Activated CD8-positive, alpha-beta memory T cell treated with anti-CD3 and anti-CD28 coated beads for 48 hours (primary cell): ENCODE measurements at regions not wholly inside any gene's neighbourhood (a gene's known extent, or its start where the extent isn't known, plus 50 kb on each side); places are given as distances from the start of the nearest gene placed in this dataset.
"Not testable (repeated sequence)": the region's sequence is repeated elsewhere in the genome, so short reads cannot be mapped to it uniquely, and the experiment has no call there.

ENCODE experiments used
- DNase-seq, 3 experiments: peaks; one replicate each; pipeline ENCODE4 v3.0.0-alpha.2; 2020; ENCODE audit warnings: low read depth in 2 of 3, low spot score in 2 of 3

GRCh38 chr2:59167514-59167913 lies 926.4 kb upstream of the FANCL start:
- no peak for DNase-seq

DNA sequence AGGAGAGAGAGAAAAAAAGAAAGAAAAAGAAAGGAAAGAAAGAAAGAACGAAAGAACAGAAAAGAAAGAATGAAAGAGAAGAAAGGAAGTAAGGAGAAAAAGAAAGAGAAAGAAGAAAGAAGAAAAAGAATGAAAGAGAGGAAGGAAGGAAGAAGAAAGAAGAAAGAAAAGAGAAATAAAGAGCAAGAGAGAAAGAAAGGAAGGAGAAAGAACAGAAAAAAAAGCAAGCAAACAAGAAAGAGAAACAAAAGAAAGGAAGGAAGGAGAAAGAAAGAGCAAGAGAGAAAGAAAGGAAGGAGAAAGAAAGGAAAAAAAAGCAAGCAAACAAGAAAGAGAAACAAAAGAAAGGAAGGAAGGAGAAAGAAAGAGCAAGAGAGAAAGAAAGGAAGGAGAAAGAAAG lies 916.8 kb upstream of the FANCL start:
- DNase-seq, result not testable (repeated sequence)

DNA sequence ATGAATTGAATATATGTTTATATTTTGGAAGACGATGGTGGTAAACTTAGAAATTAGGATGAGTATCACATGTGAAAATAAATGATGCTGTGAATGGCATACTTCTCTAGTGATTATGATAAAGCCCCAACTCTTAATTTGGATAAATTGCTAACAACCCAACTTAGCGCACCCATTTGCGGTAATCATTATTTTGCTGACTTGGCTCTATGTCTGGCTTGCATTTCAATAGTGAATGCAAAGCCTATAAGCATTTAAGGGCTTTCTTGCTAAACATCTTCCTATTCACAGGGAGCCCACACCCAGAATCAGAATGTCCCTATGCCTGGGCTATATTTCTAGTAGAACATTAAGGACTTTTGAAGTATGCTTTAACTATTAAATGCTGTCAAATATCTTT lies 910.7 kb upstream of the FANCL start:
- DNase-seq, result no peak

GRCh38 chr2:59150217-59150849 lies 909.2 kb upstream of the FANCL start:
- DNase-seq, result no peak

DNA sequence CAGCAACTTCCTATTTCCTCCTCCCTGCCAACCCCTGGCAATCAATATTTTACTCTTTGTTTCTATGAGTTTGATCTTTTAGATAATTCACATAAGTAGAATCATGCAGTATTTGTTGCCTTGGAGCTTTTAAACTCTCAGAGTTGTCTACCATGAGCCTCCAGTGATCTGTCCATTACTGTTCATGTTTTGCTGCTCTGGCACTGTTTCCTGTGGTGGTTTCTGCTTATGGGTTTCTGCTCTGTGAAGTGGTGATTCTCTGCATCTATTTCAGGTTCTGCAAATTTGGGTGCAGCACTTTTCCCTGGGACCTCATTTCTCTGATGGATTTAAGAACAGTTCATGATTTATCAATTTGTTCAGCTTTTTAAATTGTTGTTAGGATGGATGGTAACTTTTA lies 908.1 kb upstream of the FANCL start:
- DNase-seq, result no peak

- no peak for DNase-seq
Measured at GRCh38 chr2:59112258-59112657, 871.1 kb upstream of the FANCL start.

DNA sequence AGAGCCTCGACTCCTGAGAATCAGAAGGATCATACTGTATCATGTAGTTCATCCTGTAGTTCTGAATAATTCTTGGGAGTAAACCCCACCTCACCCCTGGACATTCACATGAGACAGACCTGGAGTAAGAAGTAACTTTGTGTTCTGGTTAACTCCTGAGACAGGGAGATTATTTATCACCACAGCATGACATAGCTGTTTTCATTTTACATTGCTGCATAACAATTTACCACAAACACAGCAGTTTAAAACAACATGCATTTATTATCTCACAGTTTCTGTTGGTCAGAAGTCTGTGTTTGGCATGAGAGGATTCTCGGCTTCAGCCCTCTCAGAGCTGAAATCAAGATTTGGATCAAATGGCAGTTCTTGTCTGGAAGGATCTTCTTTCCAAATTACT lies 855.8 kb upstream of the FANCL start:
- DNase-seq, result no peak

GRCh38 chr2:59093571-59093970 lies 852.4 kb upstream of the FANCL start:
- DNase-seq, result no peak

DNA sequence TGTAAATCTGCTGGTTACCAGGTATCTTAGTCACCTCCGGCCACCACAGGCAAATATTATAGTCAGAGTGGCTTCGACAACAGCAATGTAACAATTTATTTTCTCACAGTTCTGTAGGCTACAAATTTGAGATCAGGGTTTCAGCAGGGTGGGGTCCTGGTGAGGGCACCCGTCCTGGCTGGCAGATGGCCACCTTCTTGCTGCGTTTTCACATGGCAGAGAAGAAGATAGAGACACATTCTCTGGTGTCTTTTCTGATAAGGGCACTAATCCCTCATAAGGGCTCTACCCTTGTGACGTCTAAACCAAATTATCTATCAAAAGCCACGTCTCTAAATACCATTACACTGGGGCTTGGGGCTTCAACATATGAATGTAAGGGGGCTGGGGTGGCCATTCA lies 843.2 kb upstream of the FANCL start:
- no peak for DNase-seq

DNA sequence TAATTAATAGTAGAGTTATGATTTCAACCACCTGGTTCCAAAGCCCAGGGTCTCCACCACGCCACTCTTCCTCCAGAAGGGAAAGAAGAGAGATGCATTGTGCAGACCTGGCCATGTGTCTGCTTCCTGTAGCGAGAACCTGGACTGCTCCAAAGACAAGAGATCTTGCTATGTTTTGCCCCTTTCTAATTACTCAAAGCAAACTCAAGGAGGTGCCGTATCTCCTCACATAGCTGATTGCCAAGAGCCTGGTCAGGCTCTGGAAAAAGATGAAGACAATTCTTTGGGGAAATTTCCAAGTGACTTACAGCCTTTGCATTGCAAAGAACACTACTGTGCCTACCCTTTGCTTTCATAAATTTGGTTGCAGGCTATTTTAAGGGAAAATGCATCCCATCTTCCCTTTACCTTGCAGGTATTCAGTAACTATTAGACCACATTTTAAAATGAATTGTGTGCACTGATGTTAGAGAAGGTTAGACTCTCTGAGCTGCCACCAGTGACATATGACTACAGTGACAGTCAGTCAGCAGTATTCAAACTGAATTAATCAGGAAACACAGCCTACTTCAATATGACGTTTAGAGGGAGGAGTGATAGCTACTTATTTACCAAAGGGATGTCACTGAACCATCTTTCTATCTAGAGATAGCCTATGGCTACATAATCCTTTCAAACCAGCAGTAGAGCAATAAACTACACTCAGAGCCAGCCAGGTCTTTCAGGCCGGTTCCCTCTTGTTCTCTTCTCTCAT lies 842.1 kb upstream of the FANCL start:
- DNase-seq, result no peak

DNA sequence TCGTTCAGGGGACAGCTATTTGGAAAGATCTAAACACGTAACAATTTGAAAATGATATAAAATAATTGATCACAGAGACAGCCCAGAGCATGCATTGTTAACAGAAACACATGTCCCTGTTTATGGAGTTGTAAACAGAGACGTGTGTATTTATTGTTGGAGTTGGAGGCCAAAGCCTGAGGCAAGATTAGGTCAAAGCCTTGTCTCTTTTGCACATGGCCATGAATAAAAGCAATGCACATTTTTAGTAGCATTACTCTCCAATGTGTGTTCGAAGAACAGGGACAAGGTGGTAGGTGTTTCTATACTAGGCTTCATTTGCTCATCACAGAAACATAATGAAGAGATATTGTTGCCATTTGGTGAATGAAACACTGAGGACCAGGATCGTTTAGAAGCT lies 841.5 kb upstream of the FANCL start:
- no peak for DNase-seq

DNA sequence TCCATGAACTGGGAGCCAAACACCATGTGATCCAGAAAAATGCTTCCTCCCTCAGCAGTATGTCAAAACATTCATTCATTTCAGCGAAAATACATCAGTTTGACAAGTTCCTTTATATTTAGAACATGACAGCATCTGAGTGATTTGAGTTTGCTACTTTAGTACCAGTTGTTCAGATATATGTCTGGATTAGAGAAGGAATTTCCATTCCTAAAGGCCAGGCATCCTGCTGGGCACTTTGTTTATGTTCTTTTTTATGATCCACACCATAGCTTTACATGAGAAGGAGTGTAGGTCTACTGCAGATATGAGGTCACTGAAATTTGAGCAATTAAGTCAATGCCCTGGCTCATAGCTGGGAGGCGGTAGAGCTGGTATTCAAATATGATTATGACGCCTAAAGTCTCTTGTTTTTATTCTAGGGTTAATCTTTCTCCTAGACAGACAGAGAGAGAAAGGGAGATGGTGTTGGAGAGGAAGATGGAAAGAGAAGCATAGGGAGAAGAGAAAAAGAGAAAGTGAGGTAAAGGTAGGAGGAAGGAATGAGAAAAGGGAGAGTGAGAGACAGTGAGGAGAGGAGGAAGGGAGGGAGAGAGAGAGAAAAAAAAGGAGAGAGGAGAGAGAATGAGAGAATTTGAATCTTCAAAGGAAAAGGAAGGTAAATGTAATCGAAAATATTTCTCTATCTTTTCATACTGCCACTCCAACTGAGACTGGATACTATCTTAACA lies 839.5 kb upstream of the FANCL start:
- no peak for DNase-seq

GRCh38 chr2:59077981-59078531 lies 836.9 kb upstream of the FANCL start:
- no peak for DNase-seq

GRCh38 chr2:59077026-59077725 lies 836.1 kb upstream of the FANCL start:
- DNase-seq, result no peak

DNA sequence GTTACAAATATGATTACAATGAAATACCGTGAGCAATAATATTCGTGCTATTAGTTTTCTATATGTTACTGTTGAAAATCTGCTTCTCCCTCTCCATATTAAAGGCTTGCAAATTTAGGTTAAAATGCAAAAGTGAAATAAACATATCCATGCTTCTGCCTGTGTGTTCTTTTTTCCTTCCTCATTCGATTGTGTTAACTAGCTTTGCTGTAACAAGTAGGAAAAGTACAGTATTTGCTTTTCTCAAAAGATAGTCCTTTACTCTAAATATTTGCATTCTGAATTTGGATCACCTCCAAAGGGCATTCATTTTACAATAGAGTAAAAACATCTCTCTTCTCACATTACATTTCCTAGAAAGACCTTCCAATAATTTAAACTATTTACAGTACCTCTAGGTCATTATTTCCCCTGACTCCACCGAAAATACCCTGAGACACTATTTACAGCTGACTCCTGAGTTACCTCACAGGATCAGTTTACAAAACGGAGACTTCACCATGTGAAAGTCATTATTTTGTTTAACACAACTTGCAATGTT lies 835.0 kb upstream of the FANCL start:
- DNase-seq, result no peak

- DNase-seq, result no peak
Measured at GRCh38 chr2:59074071-59074470, 832.9 kb upstream of the FANCL start.

DNA sequence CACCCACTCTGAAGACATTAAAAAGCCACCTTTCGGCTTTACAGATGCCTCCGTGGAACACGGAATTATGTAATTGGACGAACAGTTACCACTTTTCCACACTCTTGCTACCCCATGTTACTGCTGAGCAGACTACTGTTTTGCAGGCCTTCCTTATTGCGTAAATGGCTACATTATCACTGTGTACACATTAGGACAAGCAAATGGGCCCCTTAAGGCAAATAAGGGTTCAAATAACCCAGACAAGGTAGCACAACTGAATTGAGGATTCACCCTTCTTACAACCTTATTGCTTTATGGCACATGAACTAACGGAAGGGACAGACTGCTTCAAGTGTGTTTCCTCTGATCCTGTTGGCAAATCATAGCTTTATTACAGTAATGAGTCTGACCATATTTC lies 832.2 kb upstream of the FANCL start:
- no peak for DNase-seq

GRCh38 chr2:59068255-59068654 lies 827.1 kb upstream of the FANCL start:
- DNase-seq, result no peak

DNA sequence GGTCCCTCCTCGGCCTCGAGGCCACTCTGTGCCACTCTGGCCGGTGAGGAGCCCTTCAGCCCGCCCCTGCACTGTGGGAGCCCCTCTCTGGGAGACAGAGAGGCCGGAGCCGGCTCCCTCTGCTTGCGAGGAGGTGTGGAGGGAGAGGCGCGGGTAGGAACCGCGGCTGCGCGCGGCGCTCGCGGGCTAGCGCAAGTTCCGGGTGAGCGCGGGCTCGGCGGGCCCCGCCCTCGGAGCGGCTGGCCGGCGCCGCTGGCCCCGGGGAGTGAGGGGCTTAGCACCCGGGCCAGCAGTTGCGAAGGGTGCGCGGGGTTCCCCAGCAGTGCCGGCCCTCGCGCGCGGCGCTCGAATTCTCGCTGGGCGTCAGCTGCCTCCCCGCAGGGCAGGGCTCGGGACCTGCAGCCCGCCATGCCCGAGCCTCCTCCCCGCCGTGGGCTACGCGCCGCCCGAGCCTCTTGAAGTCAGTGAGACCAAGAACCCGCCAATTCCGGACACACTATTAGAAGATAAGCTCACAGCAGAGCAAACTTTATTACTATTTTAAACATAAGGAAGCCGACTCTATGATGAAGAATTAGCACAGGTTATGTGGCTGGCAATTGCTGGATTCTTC lies 825.8 kb upstream of the FANCL start:
- no peak for DNase-seq

- no peak for DNase-seq
Measured at GRCh38 chr2:59047373-59047995, 806.4 kb upstream of the FANCL start.
